Activated naive CD4-positive, alpha-beta T cell treated with anti-CD3 and anti-CD28 coated beads, Interleukin-2, amount 10 ng/mL, durations not matched to agents 7 days and 5 days (primary cell): ENCODE measurements at regions not wholly inside any gene's neighbourhood (a gene's known extent, or its start where the extent isn't known, plus 50 kb on each side); places are given as distances from the start of the nearest gene placed in this dataset.

Source experiments
- CTCF ChIA-PET: fragments of 350-600 bp; sonication (Branson Sonifier 250); formaldehyde crosslinking; loops from one replicate; lab custom pipeline; 2021; ENCODE audit warnings: antibody characterized with exemption; lab: Charles Lee
- DNase-seq: peaks from one replicate; pipeline ENCODE4 v3.0.0-alpha.2; 2020
- H3K27ac Mint-ChIP-seq: one replicate; pipeline ENCODE4 v1.8.0; 2021; ENCODE audit warnings: mild to moderate bottlenecking, moderate library complexity, mixed read lengths
- H3K27me3 Mint-ChIP-seq: one replicate; pipeline ENCODE4 v1.8.0; 2021; ENCODE audit warnings: mild to moderate bottlenecking, mixed read lengths
- H3K36me3 Mint-ChIP-seq: one replicate; pipeline ENCODE4 v1.8.0; 2021; ENCODE audit warnings: mixed read lengths
- H3K4me1 Mint-ChIP-seq: one replicate; pipeline ENCODE4 v1.8.0; 2021; ENCODE audit warnings: mixed read lengths
- H3K4me3 Mint-ChIP-seq: one replicate; pipeline ENCODE4 v1.8.0; 2021; ENCODE audit warnings: mild to moderate bottlenecking, moderate library complexity, mixed read lengths
- H3K9me3 Mint-ChIP-seq: one replicate; pipeline ENCODE4 v1.8.0; 2021; ENCODE audit warnings: mixed read lengths

GRCh38 chr1:79079770-79080169 is 73.2 kb upstream of the ADGRL4 start:
- no peak overlapping the region for H3K4me3 Mint-ChIP-seq
- no peaks in the 10 kb centered on the region for H3K36me3 Mint-ChIP-seq
- DNase-seq: no peak
- CTCF ChIA-PET: no interaction called here
- H3K27ac Mint-ChIP-seq: no peak overlapping the region
- H3K9me3 Mint-ChIP-seq: no peaks in the 10 kb centered on the region
- H3K27me3 Mint-ChIP-seq: no peaks in the 10 kb centered on the region
- H3K4me1 Mint-ChIP-seq: no peaks in the 10 kb centered on the region

DNA sequence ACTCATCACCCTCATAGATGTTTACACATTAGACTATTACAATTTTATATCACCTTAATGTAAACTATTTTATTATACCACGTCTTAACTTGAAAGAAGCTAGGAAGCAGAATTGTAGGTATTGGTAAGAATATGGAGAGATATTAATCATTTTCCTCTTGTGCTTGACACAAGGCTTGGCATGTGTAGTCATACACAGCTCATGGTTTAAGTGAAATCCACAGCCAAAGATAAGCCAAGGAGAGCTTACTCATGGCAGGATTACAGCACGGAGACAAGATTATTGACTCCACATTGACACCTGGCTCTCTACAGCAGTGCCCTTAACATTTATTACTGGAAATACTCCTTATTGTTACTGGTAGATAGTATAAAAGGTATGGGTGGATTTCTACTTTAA is 68.4 kb upstream of the ADGRL4 start:
- Mint-ChIP-seq H3K4me3 (no peak overlapping the region), H3K36me3 (no peaks in the 10 kb centered on the region), H3K27me3 (no peaks in the 10 kb centered on the region), H3K27ac (no peak overlapping the region), H3K9me3 (no peaks in the 10 kb centered on the region), H3K4me1 (no peaks in the 10 kb centered on the region)
- CTCF ChIA-PET: no interaction called here
- no peak for DNase-seq

DNA sequence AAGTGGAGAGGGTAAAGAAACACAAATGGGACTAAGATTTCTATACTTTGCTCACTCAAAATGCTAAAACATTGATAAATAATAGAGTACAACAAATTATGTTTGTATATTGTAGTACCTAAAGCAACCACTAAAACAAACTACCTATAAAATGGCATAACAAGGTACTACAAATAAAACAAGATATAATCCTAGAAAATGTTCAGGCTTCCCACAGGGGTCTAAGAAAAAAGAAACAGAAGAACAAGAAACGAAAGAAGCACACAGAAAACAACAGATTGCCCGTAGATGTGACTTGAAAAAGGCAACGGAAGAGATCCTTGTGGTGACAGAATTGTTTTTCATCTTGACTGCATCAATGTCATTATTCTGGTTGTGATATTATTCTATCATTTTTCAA is 63.3 kb upstream of the ADGRL4 start:
- CTCF ChIA-PET: no interaction called here
- H3K36me3 Mint-ChIP-seq: no peaks in the 10 kb centered on the region
- H3K4me3 Mint-ChIP-seq: no peak overlapping the region
- no peak overlapping the region for H3K27ac Mint-ChIP-seq
- DNase-seq: no peak
- no peaks in the 10 kb centered on the region for H3K9me3 Mint-ChIP-seq
- no peaks in the 10 kb centered on the region for H3K4me1 Mint-ChIP-seq
- no peaks in the 10 kb centered on the region for H3K27me3 Mint-ChIP-seq

DNA sequence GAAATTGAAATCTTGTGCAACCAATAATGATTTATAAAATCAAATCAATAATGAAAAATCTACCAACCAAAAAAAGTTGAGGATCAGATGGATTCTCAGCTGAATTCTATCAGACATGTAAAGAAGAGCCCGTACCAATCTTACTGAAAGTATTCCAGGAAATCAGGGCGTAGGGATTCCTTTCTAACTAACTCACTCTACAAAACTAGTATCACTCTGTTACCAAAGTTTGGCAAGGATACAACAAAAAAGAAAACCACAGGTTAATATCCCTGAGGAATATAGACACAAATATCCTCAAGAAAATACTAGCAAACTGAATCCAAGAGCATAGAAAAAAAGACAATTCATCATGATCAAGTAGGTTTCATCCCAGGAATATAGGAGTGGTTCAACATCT is 52.8 kb upstream of the ADGRL4 start:
- Mint-ChIP-seq H3K9me3 (peaks cover 8% of the 10 kb centered on the region), H3K27me3 (no peaks in the 10 kb centered on the region), H3K36me3 (no peaks in the 10 kb centered on the region), H3K4me1 (no peaks in the 10 kb centered on the region), H3K27ac (no peak overlapping the region), H3K4me3 (no peak overlapping the region)
- no peak for DNase-seq
- CTCF ChIA-PET: no interaction called here
